ENCODE measurements at regions not wholly inside any gene's neighbourhood (a gene's known extent, or its start where the extent isn't known, plus 50 kb on each side); places are given as distances from the start of the nearest gene placed in this dataset.

DNA sequence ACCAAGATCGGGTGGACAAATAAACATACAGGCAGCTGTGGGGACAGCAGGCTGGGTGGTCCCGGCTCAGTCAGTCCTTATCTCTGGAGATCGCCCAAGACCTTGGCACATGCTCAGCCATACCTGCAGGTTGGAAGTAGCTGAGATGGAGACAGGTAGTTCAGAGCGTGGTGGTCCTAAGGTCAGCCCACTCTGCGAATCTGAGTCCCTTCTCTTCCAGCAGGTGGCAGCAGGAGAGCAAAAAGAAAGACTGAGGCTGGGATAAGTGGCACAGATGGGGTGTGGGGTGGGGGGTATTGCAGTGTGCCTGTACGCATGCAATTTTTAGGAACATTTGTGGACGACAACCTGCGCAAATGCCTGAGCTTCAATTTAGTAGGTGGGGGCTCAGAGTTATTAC lies 104.9 kb downstream of the TENT5C start:
- in situ Hi-C loops (cut with MboI; ENCODE audit: low sequenced_read_pairs) = no loop called here
- Histone ChIP-seq H3K14ac (replicated peaks; ENCODE audit: low read depth, low read length) (no peak overlapping the region), H2AFZ (replicated peaks; ENCODE audit: low read length, poor library complexity) (no peak overlapping the region), H4K5ac (ENCODE audit: low read depth, low read length) (no peak overlapping the region), H3K18ac (ENCODE audit: low read depth, low read length) (no peak overlapping the region), H3K27me3 (ENCODE audit: control insufficient read depth, insufficient read depth, low read length) (no peaks in the 10 kb centered on the region), H2AK9ac (replicated peaks; ENCODE audit: low read depth, low read length, poor library complexity) (peak overlapping the region; percentile 6), H4K20me1 (ENCODE audit: insufficient read depth, low read length) (no peaks in the 10 kb centered on the region), H3K27ac (ENCODE audit: insufficient read depth, low read length) (no peak overlapping the region), H3K79me1 (ENCODE audit: low read depth in 1 of 2, low read length in 2 of 2) (no peaks in the 10 kb centered on the region), H4K8ac (ENCODE audit: low read depth in 2 of 2, low read length in 2 of 2) (no peak overlapping the region; a peak in 1 of 4 replicates), H2AK5ac (ENCODE audit: low read depth, low read length) (no peak overlapping the region), H3K4me3 (ENCODE audit: insufficient read depth, low read depth, low read length) (no peak overlapping the region), H3K4ac (ENCODE audit: low read depth, low read length) (no peak overlapping the region; the same call in 1 of the 2 replicates), H2BK20ac (ENCODE audit: low read depth, low read length) (0 out of 2 replicates have a peak overlapping the region, but pooled peaks have one; percentile 13), H4K91ac (ENCODE audit: insufficient read depth, low read depth, low read length) (no peak overlapping the region), H3K9me1 (ENCODE audit: insufficient read depth, low read length) (no peaks in the 10 kb centered on the region), H2BK120ac (ENCODE audit: low read depth, low read length) (peak overlapping the region; percentile 36; the same call in 1 of the 2 replicates), H3K23ac (ENCODE audit: low read depth, low read length) (no peak overlapping the region), H3K9me3 (ENCODE audit: control insufficient read depth, insufficient read depth, low read length) (no peaks in the 10 kb centered on the region), H3K36me3 (ENCODE audit: control insufficient read depth, insufficient read depth, low read length) (no peaks in the 10 kb centered on the region), H2BK5ac (ENCODE audit: low read depth, low read length, poor library complexity, severe bottlenecking) (no peak overlapping the region), H3K4me2 (ENCODE audit: low read depth, low read length) (no peak overlapping the region), H2BK15ac (ENCODE audit: low read depth, low read length) (no peak overlapping the region), H3K56ac (ENCODE audit: extremely low read depth, insufficient read depth, low read length) (no peak overlapping the region), H3K9ac (ENCODE audit: low read depth, low read length) (no peak overlapping the region), H3K4me1 (ENCODE audit: control insufficient read depth, insufficient read depth, low read length) (no peaks in the 10 kb centered on the region)
- no peak for TF ChIP-seq CHD1 (IDR thresholded peaks at IDR 0.05; ENCODE audit: low read depth, low read length)
- no peak for TF ChIP-seq MAZ (IDR thresholded peaks at IDR 0.05; ENCODE audit: borderline replicate concordance, low read depth, low read length)
- TF ChIP-seq, protein P1, sequence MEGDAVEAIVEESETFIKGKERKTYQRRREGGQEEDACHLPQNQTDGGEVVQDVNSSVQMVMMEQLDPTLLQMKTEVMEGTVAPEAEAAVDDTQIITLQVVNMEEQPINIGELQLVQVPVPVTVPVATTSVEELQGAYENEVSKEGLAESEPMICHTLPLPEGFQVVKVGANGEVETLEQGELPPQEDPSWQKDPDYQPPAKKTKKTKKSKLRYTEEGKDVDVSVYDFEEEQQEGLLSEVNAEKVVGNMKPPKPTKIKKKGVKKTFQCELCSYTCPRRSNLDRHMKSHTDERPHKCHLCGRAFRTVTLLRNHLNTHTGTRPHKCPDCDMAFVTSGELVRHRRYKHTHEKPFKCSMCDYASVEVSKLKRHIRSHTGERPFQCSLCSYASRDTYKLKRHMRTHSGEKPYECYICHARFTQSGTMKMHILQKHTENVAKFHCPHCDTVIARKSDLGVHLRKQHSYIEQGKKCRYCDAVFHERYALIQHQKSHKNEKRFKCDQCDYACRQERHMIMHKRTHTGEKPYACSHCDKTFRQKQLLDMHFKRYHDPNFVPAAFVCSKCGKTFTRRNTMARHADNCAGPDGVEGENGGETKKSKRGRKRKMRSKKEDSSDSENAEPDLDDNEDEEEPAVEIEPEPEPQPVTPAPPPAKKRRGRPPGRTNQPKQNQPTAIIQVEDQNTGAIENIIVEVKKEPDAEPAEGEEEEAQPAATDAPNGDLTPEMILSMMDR (conservative IDR thresholded peaks at IDR 0.05; ENCODE audit: low read depth, low read length) = peak; percentile 37
- TF ChIP-seq, protein P2, sequence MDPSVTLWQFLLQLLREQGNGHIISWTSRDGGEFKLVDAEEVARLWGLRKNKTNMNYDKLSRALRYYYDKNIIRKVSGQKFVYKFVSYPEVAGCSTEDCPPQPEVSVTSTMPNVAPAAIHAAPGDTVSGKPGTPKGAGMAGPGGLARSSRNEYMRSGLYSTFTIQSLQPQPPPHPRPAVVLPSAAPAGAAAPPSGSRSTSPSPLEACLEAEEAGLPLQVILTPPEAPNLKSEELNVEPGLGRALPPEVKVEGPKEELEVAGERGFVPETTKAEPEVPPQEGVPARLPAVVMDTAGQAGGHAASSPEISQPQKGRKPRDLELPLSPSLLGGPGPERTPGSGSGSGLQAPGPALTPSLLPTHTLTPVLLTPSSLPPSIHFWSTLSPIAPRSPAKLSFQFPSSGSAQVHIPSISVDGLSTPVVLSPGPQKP (IDR thresholded peaks at IDR 0.05; ENCODE audit: borderline replicate concordance, low read depth, low read length) = no peak
- TF ChIP-seq NFE2L2 (IDR thresholded peaks at IDR 0.05; ENCODE audit: low read depth, low read length) = no peak
- no peak for TF ChIP-seq POLR2A (IDR thresholded peaks at IDR 0.05; ENCODE audit: low read depth, low read length)
- peak; percentile 49 for TF ChIP-seq RAD21 (IDR thresholded peaks at IDR 0.05; ENCODE audit: low read length)
- TF ChIP-seq RCOR1 (IDR thresholded peaks at IDR 0.05; ENCODE audit: insufficient replicate concordance, low read length) = no peak
- no peak for TF ChIP-seq CEBPB (IDR thresholded peaks at IDR 0.05; ENCODE audit: low read depth, low read length)
- TF ChIP-seq MAFK (IDR thresholded peaks at IDR 0.05; ENCODE audit: low read depth, low read length) = no peak
- no peak for TF ChIP-seq BHLHE40 (IDR thresholded peaks at IDR 0.05; ENCODE audit: low read depth, low read length)
- peak; percentile 35; the same call in 1 of the 2 replicates for TF ChIP-seq SMC3 (IDR thresholded peaks at IDR 0.05; ENCODE audit: low read depth, low read length)
- TF ChIP-seq, protein P3, sequence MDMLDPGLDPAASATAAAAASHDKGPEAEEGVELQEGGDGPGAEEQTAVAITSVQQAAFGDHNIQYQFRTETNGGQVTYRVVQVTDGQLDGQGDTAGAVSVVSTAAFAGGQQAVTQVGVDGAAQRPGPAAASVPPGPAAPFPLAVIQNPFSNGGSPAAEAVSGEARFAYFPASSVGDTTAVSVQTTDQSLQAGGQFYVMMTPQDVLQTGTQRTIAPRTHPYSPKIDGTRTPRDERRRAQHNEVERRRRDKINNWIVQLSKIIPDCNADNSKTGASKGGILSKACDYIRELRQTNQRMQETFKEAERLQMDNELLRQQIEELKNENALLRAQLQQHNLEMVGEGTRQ (IDR thresholded peaks at IDR 0.05; ENCODE audit: low read depth, low read length) = no peak
- ChIA-PET POLR2A (ENCODE audit: unreplicated experiment) (no interaction called here), CTCF (interaction anchor here (0.5 to 1.1 kb wide), 2 partner anchors 61 to 118 kb away, joined by 3 read pairs; no protein-coding TSS in a partner anchor)
- ATAC-seq (ENCODE audit: low read depth) (no peak), DNase-seq (no peak)
- intact Hi-C loops (cut with micrococcal nuclease) = no loop called here
- dilution Hi-C loops (cut with HindIII; ENCODE audit: low sequenced_read_pairs, unreplicated experiment) = no loop called here
- 87% methylated on average over 5 of the region's 8 CpGs; no CpG with 5 or more reads in 1 of the 2 experiments for WGBS, 2 experiments (ENCODE audit: extremely low coverage in 2 of 2, insufficient read length in 1 of 2)
- no TSS peak for BruUV-seq (replicated peaks)

Data from IMR-90 (cell line).